Endothelial cell of umbilical vein (primary cell): ENCODE measurements at regions not wholly inside any gene's neighbourhood (a gene's known extent, or its start where the extent isn't known, plus 50 kb on each side); places are given as distances from the start of the nearest gene placed in this dataset.

Experiments
- BruUV-seq: library from RNA; stranded (reverse); fragments of 400-500 nt; replicated peaks from 2 replicates; lab custom pipeline; 2021; lab: Mats Ljungman, UMichigan
- CTCF ChIA-PET: fragments of 300-600, 350-600 bp; sonication (Branson Sonifier 250); formaldehyde crosslinking; loops from one replicate; lab custom pipeline; 2021; ENCODE audit warnings: antibody characterized with exemption, inconsistent platforms; lab: Charles Lee
- POLR2A ChIA-PET: fragments of 300-600, 350-600 bp; sonication (Branson Sonifier 250); formaldehyde crosslinking; loops from one replicate; lab custom pipeline; 2021; ENCODE audit warnings: antibody characterized with exemption, inconsistent platforms; lab: Charles Lee
- DNase-seq: peaks from one replicate; pipeline ENCODE4 v3.0.0-alpha.2; 2011; ENCODE audit warnings: low read depth, low spot score
- FAIRE-seq: peaks from 2 replicates; lab custom pipeline; 2011; peaks lifted over from hg19 to GRCh38; lab: Jason Lieb, UNC
- H2AFZ ChIP-seq: 2 replicates; pipeline ENCODE4 v1.6.0; 2012; ENCODE audit warnings: low read depth, low read length, control low read depth, inconsistent platforms
- H3K27ac ChIP-seq: 2 replicates; pipeline ENCODE4 v1.5.1; 2011; ENCODE audit warnings: low read depth, mild to moderate bottlenecking, control low read depth, low read length, moderate library complexity; ENCODE audit not compliant: insufficient read depth
- H3K27me3 ChIP-seq, 2 experiments: 2 replicates each; pipeline versions ENCODE4 v1.6.0 to v1.6.1; 2011; ENCODE audit warnings: low read length in 2 of 2, mixed read lengths in 1 of 2; ENCODE audit not compliant: control insufficient read depth in 2 of 2, insufficient read depth in 2 of 2
- H3K36me3 ChIP-seq, 2 experiments: 2 replicates in 1 of 2; 3 replicates in 1 of 2; pipeline ENCODE4 v1.5.1; 2011; ENCODE audit warnings: low read length in 2 of 2, mild to moderate bottlenecking in 1 of 2, moderate library complexity in 1 of 2; ENCODE audit not compliant: control insufficient read depth in 2 of 2, insufficient read depth in 2 of 2; ENCODE audit errors: extremely low read depth in 1 of 2
- H3K4me1 ChIP-seq: 3 replicates; pipeline ENCODE4 v1.5.1; 2011; ENCODE audit warnings: mild to moderate bottlenecking, low read length; ENCODE audit not compliant: control insufficient read depth, insufficient read depth; ENCODE audit errors: extremely low read depth
- H3K4me2 ChIP-seq: 2 replicates; pipeline ENCODE4 v1.6.1; 2011; ENCODE audit warnings: low read length, control low read depth, mixed read lengths; ENCODE audit not compliant: insufficient read depth
- H3K4me3 ChIP-seq, 3 experiments: fragments of 200-600 bp in 1 of 3; sonication (generic), shearing (Covaris generic) in 1 of 3; replicated peaks in 1 of 3; 2 replicates each; pipeline ENCODE4 v1.5.1; 2011 to 2016; ENCODE audit warnings: control low read depth in 3 of 3, low read length in 3 of 3, mild to moderate bottlenecking in 2 of 3, inconsistent platforms in 1 of 3, low read depth in 1 of 3, moderate library complexity in 1 of 3; ENCODE audit not compliant: insufficient read depth in 1 of 3
- H3K79me2 ChIP-seq: 2 replicates; pipeline ENCODE4 v1.6.0; 2012; ENCODE audit warnings: low read length, inconsistent platforms; ENCODE audit not compliant: control insufficient read depth, insufficient read depth
- H3K9ac ChIP-seq: replicated peaks from 2 replicates; pipeline ENCODE3; 2011; ENCODE audit warnings: low read length, control low read depth; ENCODE audit not compliant: insufficient read depth; ENCODE audit errors: extremely low read depth
- H3K9me1 ChIP-seq: replicated peaks from 3 replicates; pipeline ENCODE4 v1.6.0; 2011; ENCODE audit warnings: mild to moderate bottlenecking, low read length; ENCODE audit not compliant: control insufficient read depth, insufficient read depth; ENCODE audit errors: extremely low read depth
- H3K9me3 ChIP-seq: replicated peaks from 2 replicates; pipeline ENCODE4 v1.5.1; 2012; ENCODE audit warnings: low read length, inconsistent platforms; ENCODE audit not compliant: control insufficient read depth, insufficient read depth
- H4K20me1 ChIP-seq: replicated peaks from 2 replicates; pipeline ENCODE3; 2011; ENCODE audit warnings: mild to moderate bottlenecking, low read length; ENCODE audit not compliant: control insufficient read depth, insufficient read depth; ENCODE audit errors: extremely low read depth
- EZH2 ChIP-seq: IDR thresholded peaks from 2 replicates; pipeline ENCODE4 v1.6.1; 2012; ENCODE audit warnings: borderline replicate concordance, low read depth, mild to moderate bottlenecking, moderate library complexity, low read length, inconsistent platforms; ENCODE audit not compliant: severe bottlenecking
- FOS ChIP-seq: IDR thresholded peaks from 2 replicates; pipeline ENCODE4 v1.6.1; 2011; ENCODE audit warnings: mild to moderate bottlenecking, low read length, moderate library complexity, borderline replicate concordance; ENCODE audit not compliant: insufficient read depth
- GATA2 ChIP-seq: IDR thresholded peaks from 2 replicates; pipeline ENCODE4 v1.7.0; 2011; ENCODE audit warnings: low read depth, mild to moderate bottlenecking, moderate library complexity, mixed read lengths, low read length; ENCODE audit not compliant: insufficient read length, insufficient read depth
- JUN ChIP-seq: IDR thresholded peaks from 2 replicates; pipeline ENCODE4 v1.6.1; 2011; ENCODE audit warnings: borderline replicate concordance, low read depth; ENCODE audit not compliant: insufficient read length, insufficient read depth
- MYC ChIP-seq: IDR thresholded peaks from one replicate; pipeline ENCODE4 v1.6.1; 2011; ENCODE audit warnings: mild to moderate bottlenecking, low read depth, low read length
- POLR2A ChIP-seq: IDR thresholded peaks from 2 replicates; pipeline ENCODE4 v1.6.1; 2012; ENCODE audit warnings: low read depth, mild to moderate bottlenecking, control low read depth, low read length
- POLR2AphosphoS5 ChIP-seq: IDR thresholded peaks from 2 replicates; pipeline ENCODE4 v1.6.1; 2012; ENCODE audit warnings: low read depth, mild to moderate bottlenecking, control low read depth, low read length, moderate library complexity; ENCODE audit not compliant: insufficient read depth
- dilution Hi-C: fragments of 300-500 bp; cut with MboI; formaldehyde crosslinking; loops from one replicate; pipeline ENCODE4 v1.15.0; 2019; ENCODE audit warnings: low sequenced_read_pairs; ENCODE audit not compliant: extremely low pct_ligation_motif_present
- intact Hi-C: fragments of 100-400 bp; cut with micrococcal nuclease; formaldehyde crosslinking; loops from one replicate; pipeline ENCODE4 v1.10.0; 2022

- H3K4me1 ChIP-seq = peaks cover 4% of the 10 kb centered on the region
- BruUV-seq = no TSS peak
- ChIA-PET CTCF (interaction anchor here (1.1 to 5.6 kb wide), 22 partner anchors 9 to 914 kb away, joined by 3 to 173 read pairs (median 6); partner anchors contain the start of genes NIBAN1 and SWT1), POLR2A (no interaction called here)
- H4K20me1 ChIP-seq = no peaks in the 10 kb centered on the region
- intact Hi-C loops = loop anchor here (5.0 kb wide), 3 partner anchors 491 to 876 kb away; partner anchors contain the start of gene IVNS1ABP
- H2AFZ ChIP-seq = no peak overlapping the region
- DNase-seq (no peak), FAIRE-seq (no peak)
- H3K9me1 ChIP-seq = no peaks in the 10 kb centered on the region
- H3K27me3 ChIP-seq = no peaks in the 10 kb centered on the region
- no peaks in the 10 kb centered on the region for H3K36me3 ChIP-seq
- H3K27ac ChIP-seq = no peak overlapping the region
- H3K4me2 ChIP-seq = no peak overlapping the region
- H3K9me3 ChIP-seq = no peaks in the 10 kb centered on the region
- dilution Hi-C loops = no loop called here
- no peaks in the 10 kb centered on the region for H3K79me2 ChIP-seq
- H3K4me3 ChIP-seq = no peak overlapping the region
- H3K9ac ChIP-seq = no peak overlapping the region
- TF ChIP-seq POLR2A = no peak
- no peak for TF ChIP-seq JUN
- TF ChIP-seq MYC = no peak
- no peak for TF ChIP-seq EZH2
- no peak for TF ChIP-seq POLR2AphosphoS5
- TF ChIP-seq FOS = no peak
- no peak for TF ChIP-seq GATA2
Observed at GRCh38 chr1:184806296-184806721, 51.7 kb upstream of the EDEM3 start.
